MM.1S (cell line): ENCODE measurements at regions not wholly inside any gene's neighbourhood (a gene's known extent, or its start where the extent isn't known, plus 50 kb on each side); places are given as distances from the start of the nearest gene placed in this dataset.
"Not testable (repeated sequence)": the region's sequence is repeated elsewhere in the genome, so short reads cannot be mapped to it uniquely, and the experiment has no call there.

Experiments
- DNase-seq: peaks from one replicate; pipeline ENCODE4 v3.0.0-alpha.2; 2015
- H2AFZ ChIP-seq: fragments of 300-600 bp; sonication (generic); 2 replicates; pipeline ENCODE4 v1.6.0; 2016; ENCODE audit warnings: antibody characterized with exemption, low read length
- H3F3A ChIP-seq: fragments of 300-600 bp; sonication (generic); 2 replicates; pipeline ENCODE4 v1.6.1; 2016; ENCODE audit warnings: mild to moderate bottlenecking, antibody characterized with exemption, low read length, moderate library complexity, mixed read lengths; ENCODE audit not compliant: insufficient read depth
- H3K27ac ChIP-seq: fragments of 300-600 bp; sonication (generic); 2 replicates; pipeline ENCODE4 v1.5.1; 2016; ENCODE audit warnings: mild to moderate bottlenecking, low read length
- H3K27me3 ChIP-seq: fragments of 300-600 bp; sonication (generic); replicated peaks from 2 replicates; pipeline ENCODE4 v1.6.0; 2016; ENCODE audit warnings: low read length; ENCODE audit not compliant: insufficient read depth
- H3K36me3 ChIP-seq: fragments of 300-600 bp; sonication (generic); replicated peaks from 2 replicates; pipeline ENCODE4 v1.6.1; 2016; ENCODE audit warnings: mild to moderate bottlenecking, low read length, mixed read lengths; ENCODE audit not compliant: insufficient read depth
- H3K4me1 ChIP-seq: fragments of 300-600 bp; sonication (generic); 2 replicates; pipeline ENCODE4 v1.6.1; 2016; ENCODE audit warnings: low read length, mixed read lengths
- H3K4me2 ChIP-seq: fragments of 300-600 bp; sonication (generic); 2 replicates; pipeline ENCODE4 v1.6.0; 2016; ENCODE audit warnings: low read depth, low read length
- H3K4me3 ChIP-seq: fragments of 300-600 bp; sonication (generic); 2 replicates; pipeline ENCODE4 v1.5.1; 2016; ENCODE audit warnings: low read length, mixed read lengths
- H3K79me2 ChIP-seq: fragments of 300-600 bp; sonication (generic); 2 replicates; pipeline ENCODE4 v1.6.1; 2016; ENCODE audit warnings: mixed run types, low read length, mixed read lengths
- H3K9ac ChIP-seq: fragments of 300-600 bp; sonication (generic); 2 replicates; pipeline ENCODE4 v1.6.1; 2016; ENCODE audit warnings: low read length, mixed read lengths
- H3K9me2 ChIP-seq: fragments of 300-600 bp; sonication (generic); replicated peaks from 2 replicates; pipeline ENCODE4 v1.6.1; 2016; ENCODE audit warnings: mild to moderate bottlenecking, low read length, mixed read lengths; ENCODE audit not compliant: insufficient read depth
- H3K9me3 ChIP-seq: fragments of 300-600 bp; sonication (generic); replicated peaks from 2 replicates; pipeline ENCODE4 v1.6.1; 2016; ENCODE audit warnings: mild to moderate bottlenecking, low read length, mixed read lengths; ENCODE audit not compliant: insufficient read depth
- H4K20me1 ChIP-seq: fragments of 300-600 bp; sonication (generic); 2 replicates; pipeline ENCODE4 v1.6.1; 2016; ENCODE audit warnings: mild to moderate bottlenecking, low read length, moderate library complexity, mixed read lengths; ENCODE audit not compliant: insufficient read depth
- EZH2 ChIP-seq: fragments of 300-600 bp; sonication (generic); optimal IDR thresholded peaks from 2 replicates; pipeline ENCODE3; 2017; ENCODE audit warnings: low read depth, mild to moderate bottlenecking, antibody characterized with exemption, low read length, mixed read lengths
- EZH2phosphoT487 ChIP-seq: fragments of 300-600 bp; sonication (generic); IDR thresholded peaks from 2 replicates; pipeline ENCODE4 v1.6.1; 2018; ENCODE audit warnings: antibody characterized with exemption, low read length
- TF ChIP-seq, protein P1 (sequence below): fragments of 300-600 bp; sonication (generic); IDR thresholded peaks from 2 replicates; pipeline ENCODE4 v1.5.1; 2016; ENCODE audit warnings: antibody characterized with exemption, low read length, mixed read lengths

DNA sequence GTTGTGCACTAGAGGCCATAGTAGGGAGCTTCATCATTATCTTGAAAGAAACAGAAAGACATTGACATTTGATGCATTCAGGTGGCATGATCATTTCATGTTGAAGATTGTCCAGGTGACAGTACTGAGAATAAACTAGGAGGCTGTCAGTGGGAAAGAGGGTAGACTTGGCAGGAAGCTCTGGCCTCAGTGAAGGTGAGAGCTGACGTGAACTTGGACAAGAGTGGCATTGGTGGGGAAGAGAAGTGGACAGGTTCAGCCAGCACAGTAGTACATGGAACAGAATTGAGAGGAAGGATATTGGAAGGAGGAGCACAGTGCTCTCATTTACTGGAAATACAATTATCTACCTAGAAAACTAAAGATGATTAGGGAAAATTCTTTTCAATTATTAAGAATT, 245.2 kb downstream of the CYRIA start:
- H3K9me2 ChIP-seq, result no peaks in the 10 kb centered on the region
- no peak overlapping the region for H3K27ac ChIP-seq
- DNase-seq, result no peak
- H4K20me1 ChIP-seq, result no peaks in the 10 kb centered on the region
- no peaks in the 10 kb centered on the region for H3F3A ChIP-seq
- no peaks in the 10 kb centered on the region for H3K4me1 ChIP-seq
- H3K4me2 ChIP-seq, result no peak overlapping the region
- H3K9me3 ChIP-seq, result no peaks in the 10 kb centered on the region
- TF ChIP-seq, protein P1, sequence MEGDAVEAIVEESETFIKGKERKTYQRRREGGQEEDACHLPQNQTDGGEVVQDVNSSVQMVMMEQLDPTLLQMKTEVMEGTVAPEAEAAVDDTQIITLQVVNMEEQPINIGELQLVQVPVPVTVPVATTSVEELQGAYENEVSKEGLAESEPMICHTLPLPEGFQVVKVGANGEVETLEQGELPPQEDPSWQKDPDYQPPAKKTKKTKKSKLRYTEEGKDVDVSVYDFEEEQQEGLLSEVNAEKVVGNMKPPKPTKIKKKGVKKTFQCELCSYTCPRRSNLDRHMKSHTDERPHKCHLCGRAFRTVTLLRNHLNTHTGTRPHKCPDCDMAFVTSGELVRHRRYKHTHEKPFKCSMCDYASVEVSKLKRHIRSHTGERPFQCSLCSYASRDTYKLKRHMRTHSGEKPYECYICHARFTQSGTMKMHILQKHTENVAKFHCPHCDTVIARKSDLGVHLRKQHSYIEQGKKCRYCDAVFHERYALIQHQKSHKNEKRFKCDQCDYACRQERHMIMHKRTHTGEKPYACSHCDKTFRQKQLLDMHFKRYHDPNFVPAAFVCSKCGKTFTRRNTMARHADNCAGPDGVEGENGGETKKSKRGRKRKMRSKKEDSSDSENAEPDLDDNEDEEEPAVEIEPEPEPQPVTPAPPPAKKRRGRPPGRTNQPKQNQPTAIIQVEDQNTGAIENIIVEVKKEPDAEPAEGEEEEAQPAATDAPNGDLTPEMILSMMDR, result no peak
- no peak for TF ChIP-seq EZH2phosphoT487
- TF ChIP-seq EZH2, result no peak
- no peak overlapping the region for H3K9ac ChIP-seq
- H3K79me2 ChIP-seq, result no peaks in the 10 kb centered on the region
- H2AFZ ChIP-seq, result no peak overlapping the region
- H3K36me3 ChIP-seq, result no peaks in the 10 kb centered on the region
- H3K4me3 ChIP-seq, result no peak overlapping the region
- no peaks in the 10 kb centered on the region for H3K27me3 ChIP-seq

DNA sequence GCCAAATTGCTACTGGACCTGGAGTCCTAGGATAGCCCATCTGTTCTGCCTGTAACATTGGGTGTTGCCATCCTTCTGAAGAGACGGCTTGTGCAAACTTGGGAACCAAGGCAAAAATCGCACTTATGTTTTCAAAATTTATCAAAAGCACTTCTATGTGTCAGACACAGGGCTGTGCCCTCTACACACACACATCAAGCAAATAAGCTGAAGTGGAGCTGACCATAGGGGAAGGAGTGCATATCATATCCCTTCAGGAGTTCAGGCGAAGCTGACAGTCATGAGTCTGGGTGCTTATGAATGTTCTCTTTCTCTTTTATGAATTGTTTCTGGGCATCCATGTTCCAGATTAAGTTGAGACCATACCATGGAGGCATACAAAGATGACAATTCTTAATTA, 247.9 kb downstream of the CYRIA start:
- no peak for TF ChIP-seq EZH2
- TF ChIP-seq, protein P1, result no peak
- TF ChIP-seq EZH2phosphoT487, result no peak

GRCh38 chr2:16416651-16417050, 249.0 kb downstream of the CYRIA start:
- Histone ChIP-seq H3K27ac (no peak overlapping the region), H3K4me3 (no peak overlapping the region), H3K9ac (no peak overlapping the region), H3K79me2 (no peaks in the 10 kb centered on the region), H3K27me3 (no peaks in the 10 kb centered on the region), H4K20me1 (no peaks in the 10 kb centered on the region), H3F3A (no peaks in the 10 kb centered on the region), H3K4me1 (no peaks in the 10 kb centered on the region), H3K36me3 (no peaks in the 10 kb centered on the region), H3K9me2 (no peaks in the 10 kb centered on the region), H2AFZ (no peak overlapping the region), H3K9me3 (no peaks in the 10 kb centered on the region), H3K4me2 (no peak overlapping the region)
- DNase-seq, result no peak
- TF ChIP-seq EZH2 (no peak), EZH2phosphoT487 (no peak)
- TF ChIP-seq, protein P1, result no peak

More for the DNA sequence above, 247.9 kb downstream of the CYRIA start:
- no peaks in the 10 kb centered on the region for H3K4me1 ChIP-seq
- no peaks in the 10 kb centered on the region for H3K79me2 ChIP-seq
- no peaks in the 10 kb centered on the region for H3K36me3 ChIP-seq
- no peak overlapping the region for H3K27ac ChIP-seq
- no peaks in the 10 kb centered on the region for H3K27me3 ChIP-seq
- no peaks in the 10 kb centered on the region for H4K20me1 ChIP-seq
- H3K4me3 ChIP-seq, result no peak overlapping the region
- no peak overlapping the region for H2AFZ ChIP-seq
- no peak for DNase-seq
- H3K4me2 ChIP-seq, result no peak overlapping the region
- no peak overlapping the region for H3K9ac ChIP-seq
- no peaks in the 10 kb centered on the region for H3K9me3 ChIP-seq
- H3K9me2 ChIP-seq, result no peaks in the 10 kb centered on the region
- no peaks in the 10 kb centered on the region for H3F3A ChIP-seq

DNA sequence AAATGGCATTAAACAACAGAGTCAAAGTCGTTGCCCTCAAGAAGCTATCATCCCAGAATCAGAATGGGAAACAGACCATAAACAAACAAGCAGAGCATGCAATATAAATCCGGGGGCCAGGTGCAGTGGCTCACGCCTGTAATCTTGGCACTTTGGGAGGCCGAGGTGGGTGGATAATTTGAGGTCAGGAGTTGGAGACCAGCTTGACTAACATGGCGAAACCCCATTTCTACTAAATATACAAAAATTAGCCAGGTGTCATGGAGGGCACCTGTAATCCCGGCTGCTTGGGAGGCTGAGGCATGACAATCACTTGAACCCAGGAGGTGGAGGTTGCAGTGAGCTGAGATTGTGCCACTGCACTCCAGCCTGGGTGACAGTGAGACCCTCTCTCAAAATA, 249.8 kb downstream of the CYRIA start:
- H2AFZ ChIP-seq, DNase-seq, H3K9me3 ChIP-seq, H3K27ac ChIP-seq, H3K4me1 ChIP-seq, H3K9ac ChIP-seq, H3K9me2 ChIP-seq, H3F3A ChIP-seq, H3K27me3 ChIP-seq, H3K4me3 ChIP-seq, H3K36me3 ChIP-seq, H4K20me1 ChIP-seq, H3K4me2 ChIP-seq, H3K79me2 ChIP-seq: not testable (repeated sequence)
